ENCODE measurements at regions not wholly inside any gene's neighbourhood (a gene's known extent, or its start where the extent isn't known, plus 50 kb on each side); places are given as distances from the start of the nearest gene placed in this dataset.

GRCh38 chr10:131742500-131742951 lies 158.3 kb upstream of the PPP2R2D start:
- TF ChIP-seq POLR2A (IDR thresholded peaks at IDR 0.05) = no peak
- no peak for TF ChIP-seq CTCF (IDR thresholded peaks at IDR 0.05)

Measured in gastroesophageal sphincter (tissue), 3 donors.